RCC 7860 (cell line): ENCODE measurements at regions not wholly inside any gene's neighbourhood (a gene's known extent, or its start where the extent isn't known, plus 50 kb on each side); places are given as distances from the start of the nearest gene placed in this dataset.

Source experiments
- DNase-seq: peaks from one replicate; pipeline ENCODE4 v3.0.0-alpha.2; 2015; ENCODE audit warnings: low spot score
- FAIRE-seq: peaks from 2 replicates; lab custom pipeline; 2012; peaks lifted over from hg19 to GRCh38; lab: Jason Lieb, UNC

DNA sequence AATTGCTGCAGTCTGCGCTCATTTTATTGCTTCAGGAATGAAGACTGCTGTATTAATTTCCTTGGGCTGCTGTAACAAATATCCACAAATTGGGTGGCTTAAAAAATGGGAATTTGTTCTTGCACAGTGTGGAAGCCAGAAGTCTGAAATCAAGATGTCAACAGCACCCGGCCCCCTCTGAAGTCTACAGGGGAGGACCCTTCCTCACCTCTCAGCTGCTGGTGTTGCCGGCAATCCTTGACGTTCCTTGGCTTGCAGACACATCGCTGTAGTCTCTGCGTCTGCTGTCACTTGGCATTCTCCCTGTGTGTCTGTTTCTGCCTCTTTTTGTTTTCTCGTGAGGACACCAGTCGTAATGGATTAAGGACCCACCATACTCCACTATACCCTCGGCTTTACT, 166.2 kb downstream of the PTPN20 start:
- DNase-seq: no peak
- no peak for FAIRE-seq

DNA sequence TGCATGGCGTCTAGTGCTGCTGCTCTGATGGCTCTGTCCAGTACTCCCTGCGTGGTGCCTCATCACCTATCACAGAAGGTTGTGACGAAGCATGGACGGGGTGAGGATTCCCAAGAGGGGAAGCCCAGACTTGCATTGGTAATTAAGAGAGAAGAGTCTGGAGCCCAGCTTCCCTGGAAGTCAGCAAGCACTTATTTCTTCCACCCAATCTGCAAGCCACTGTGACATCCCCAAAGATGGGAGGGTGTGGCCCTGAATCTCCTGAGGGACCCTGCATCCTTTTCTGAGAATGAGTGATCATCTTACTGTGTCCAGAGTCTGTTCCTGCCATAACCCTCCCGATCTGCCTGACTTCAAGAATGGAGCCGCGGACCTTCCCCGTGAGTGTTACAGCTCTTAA, 166.7 kb downstream of the PTPN20 start:
- DNase-seq: no peak
- no peak for FAIRE-seq

DNA sequence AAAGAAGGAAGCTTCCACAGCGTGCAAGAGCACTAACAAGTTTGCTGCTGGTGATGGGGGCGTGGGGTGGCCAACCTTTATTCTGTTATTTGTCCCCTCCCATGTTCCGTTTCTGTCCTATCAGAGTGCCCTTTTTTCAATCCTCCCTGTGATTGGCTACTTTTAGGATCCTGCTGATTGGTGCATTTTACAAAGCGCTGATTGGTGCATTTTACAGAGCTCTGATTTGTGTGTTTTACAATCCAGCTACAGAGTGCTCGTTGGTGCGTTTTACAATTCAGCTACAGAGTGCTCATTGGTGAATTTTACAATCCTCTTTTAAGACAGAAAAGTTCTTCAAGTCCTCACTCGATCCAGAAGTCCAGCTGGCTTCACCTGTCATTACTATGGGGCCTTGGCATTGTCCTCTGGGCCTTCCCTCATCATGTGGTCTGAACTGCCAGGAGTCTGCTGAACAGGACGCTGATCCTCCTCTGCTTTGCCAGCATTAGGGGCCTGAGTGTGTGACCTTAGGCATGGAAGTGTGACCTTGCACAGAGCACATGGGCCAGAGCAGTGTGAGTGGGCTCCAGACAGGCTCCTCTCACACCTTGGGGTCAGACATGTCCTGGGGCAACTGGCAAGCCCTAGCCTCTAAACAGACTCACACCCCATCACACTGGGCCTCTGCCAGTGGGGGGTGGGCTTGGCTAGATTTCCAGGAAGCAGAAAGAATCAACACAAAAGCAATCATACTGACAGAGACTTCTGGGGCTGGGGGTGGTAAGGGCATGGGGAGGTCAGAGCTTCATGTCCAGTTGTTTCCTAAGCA, 167.4 kb downstream of the PTPN20 start:
- FAIRE-seq: no peak

DNA sequence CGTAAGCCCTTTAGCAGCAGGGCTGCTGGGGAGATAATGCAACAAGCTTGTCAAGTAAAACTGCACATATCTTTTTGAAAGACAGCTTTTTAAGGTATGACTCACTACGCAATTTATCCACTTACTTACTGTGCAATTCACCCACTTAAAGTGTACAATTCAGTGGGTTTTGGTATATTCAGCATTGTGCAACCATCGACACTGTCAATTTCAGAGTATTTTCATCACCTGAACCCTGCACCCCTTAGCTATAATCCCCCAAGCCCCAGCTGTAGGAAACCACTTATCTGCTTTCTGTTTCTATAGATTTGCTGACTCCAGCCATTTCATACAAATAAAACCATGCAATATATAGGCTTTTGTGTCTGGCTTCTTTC, 168.0 kb downstream of the PTPN20 start:
- DNase-seq: no peak
- no peak for FAIRE-seq

More for the DNA sequence above, 167.4 kb downstream of the PTPN20 start:
- DNase-seq: no peak

DNA sequence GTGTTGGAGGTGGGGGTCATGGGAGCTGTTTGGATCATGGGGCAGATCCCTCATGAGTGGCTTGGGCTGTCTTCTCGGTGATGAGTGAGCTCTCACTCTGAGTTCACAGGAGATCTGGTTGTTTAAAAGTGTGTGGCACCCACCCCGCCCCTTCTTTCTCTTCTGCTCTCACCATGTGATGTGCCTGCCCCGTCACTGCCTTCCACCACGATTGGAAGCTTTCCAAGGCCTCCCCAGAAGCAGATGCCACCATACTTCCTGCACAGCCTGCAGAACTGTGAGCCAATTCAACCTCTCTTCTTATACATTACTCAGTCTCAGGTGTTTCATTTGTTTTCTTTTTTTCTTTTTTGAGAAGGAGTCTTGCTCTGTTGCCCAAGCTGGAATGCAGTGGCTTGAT, 170.0 kb downstream of the PTPN20 start:
- DNase-seq (no peak), FAIRE-seq (no peak)

DNA sequence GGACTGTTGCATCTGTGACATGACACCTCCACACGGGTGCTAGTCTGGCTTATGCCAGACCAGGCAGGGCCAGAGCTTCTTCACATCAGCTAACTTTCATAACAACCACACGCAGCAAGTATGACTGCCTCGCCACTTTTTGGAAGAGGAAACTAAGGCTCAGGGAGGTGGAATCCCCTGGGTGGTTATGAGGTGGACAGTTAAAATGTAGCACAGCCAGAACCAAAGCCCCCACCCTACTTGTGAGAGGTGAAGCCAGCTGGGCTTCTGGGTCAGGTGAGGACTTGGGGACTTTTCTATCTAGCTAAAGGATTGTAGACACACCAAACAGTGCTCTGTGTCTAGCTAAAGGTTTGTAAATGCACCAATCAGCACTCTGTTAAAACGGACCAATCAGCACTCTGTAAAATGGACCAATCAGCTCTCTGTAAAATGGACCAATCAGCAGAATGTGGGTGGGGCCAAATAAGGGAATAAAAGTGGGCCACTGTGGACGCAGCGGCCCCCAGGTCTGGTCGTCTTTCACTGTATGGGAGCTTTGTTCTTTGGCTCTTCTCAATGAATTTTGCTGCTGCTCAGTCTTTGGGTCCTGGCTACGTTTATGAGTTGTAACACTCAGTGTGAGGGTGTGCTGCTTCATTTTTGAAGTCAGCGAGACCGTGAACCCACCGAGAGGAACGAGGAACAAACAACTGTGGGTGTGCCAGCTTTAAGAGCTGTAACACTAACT, 171.0 kb downstream of the PTPN20 start:
- DNase-seq (no peak), FAIRE-seq (no peak)

- DNase-seq: no peak
- no peak for FAIRE-seq
Observed at GRCh38 chr10:47087667-47088066, 176.4 kb downstream of the PTPN20 start.

- FAIRE-seq (no peak), DNase-seq (no peak)
Observed at GRCh38 chr10:47088656-47089354, 177.6 kb downstream of the PTPN20 start.

- DNase-seq (no peak), FAIRE-seq (no peak)
Observed at GRCh38 chr10:47090042-47090441, 178.8 kb downstream of the PTPN20 start.

DNA sequence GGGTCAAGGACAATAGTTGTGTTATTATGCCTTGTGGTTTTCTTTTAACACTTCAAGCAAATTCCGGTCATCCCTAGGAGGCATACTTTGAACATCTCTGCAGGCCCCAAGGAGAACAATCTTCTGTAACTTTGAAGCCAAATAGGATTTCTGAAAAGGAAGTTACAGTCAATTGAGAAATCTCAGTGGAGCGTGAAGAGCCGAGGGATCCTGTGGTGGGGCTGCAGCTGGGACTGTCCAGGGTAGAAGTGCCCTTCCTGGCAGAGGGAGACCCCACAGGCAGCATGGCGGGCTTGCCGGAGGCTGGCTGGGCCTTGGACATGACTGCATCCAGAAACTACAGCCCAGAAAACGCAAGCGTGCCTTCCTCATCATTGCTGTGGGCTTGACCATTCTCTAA, 179.7 kb downstream of the PTPN20 start:
- FAIRE-seq (no peak), DNase-seq (no peak)

DNA sequence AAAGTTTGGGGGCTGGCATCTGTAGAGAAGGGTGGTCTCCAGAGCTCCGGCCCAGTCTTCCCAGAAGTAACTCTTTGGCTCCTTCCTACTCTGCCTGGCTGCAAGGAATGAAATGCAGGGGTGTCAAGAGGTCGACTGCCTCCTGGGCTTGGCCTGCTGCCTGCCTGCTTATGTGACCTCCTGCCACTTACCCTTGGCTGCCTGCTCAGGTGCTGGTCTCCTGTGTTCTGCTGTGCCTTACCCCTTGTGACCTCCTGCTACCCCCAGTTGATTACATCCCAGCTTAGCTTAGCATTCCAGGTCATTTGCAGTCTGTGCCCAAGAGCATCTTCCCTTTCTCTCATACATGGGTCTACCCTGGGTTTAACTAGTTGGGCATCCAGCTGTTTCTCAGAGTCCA, 180.2 kb downstream of the PTPN20 start:
- FAIRE-seq: no peak
- no peak for DNase-seq

- DNase-seq (no peak), FAIRE-seq (no peak)
Observed at GRCh38 chr10:47092376-47092775, 181.1 kb downstream of the PTPN20 start.

GRCh38 chr10:47092831-47093230, 181.6 kb downstream of the PTPN20 start:
- FAIRE-seq (no peak), DNase-seq (no peak)

- FAIRE-seq (no peak), DNase-seq (no peak)
Observed at GRCh38 chr10:47094126-47094525, 182.9 kb downstream of the PTPN20 start.

DNA sequence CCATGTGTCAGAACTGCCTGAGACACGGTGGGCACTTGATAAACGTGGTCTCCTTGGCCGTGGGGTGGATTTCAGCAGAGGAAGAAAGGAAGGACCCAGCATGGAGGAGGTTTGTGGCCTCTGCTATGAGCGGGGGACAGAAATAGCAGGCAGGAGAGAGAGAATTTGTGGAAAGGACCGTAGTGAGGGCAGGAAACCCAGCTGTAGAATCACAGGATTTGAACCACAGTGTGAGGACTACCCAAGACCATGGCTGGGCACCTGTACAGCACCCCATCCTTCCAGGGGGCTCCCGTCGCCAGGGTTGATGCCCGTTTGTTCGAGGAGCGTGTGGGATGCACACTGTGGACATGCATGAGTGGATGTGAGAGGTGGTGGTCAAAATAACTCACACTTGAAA, 183.4 kb downstream of the PTPN20 start:
- no peak for DNase-seq
- no peak for FAIRE-seq

DNA sequence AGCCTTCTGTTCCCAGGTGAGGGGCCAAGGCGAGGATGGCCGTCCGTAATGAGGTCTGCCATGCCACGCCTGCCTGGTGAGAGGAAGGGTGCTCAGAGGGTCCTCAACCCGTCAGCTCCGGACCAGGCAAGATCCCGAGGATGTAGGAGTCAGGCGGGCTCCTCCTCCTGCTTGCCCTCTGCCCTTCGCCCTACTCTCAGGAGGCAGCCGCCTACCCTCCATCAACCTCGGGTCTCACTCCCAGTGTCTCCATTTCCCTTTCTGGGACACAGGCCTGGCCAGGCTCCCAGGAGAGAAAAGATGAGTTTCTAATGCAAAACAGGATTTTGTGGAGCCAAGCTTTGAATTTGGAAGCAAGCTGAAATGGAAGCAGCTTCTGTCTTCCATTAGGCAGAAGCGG, 184.0 kb downstream of the PTPN20 start:
- DNase-seq (no peak), FAIRE-seq (no peak)

DNA sequence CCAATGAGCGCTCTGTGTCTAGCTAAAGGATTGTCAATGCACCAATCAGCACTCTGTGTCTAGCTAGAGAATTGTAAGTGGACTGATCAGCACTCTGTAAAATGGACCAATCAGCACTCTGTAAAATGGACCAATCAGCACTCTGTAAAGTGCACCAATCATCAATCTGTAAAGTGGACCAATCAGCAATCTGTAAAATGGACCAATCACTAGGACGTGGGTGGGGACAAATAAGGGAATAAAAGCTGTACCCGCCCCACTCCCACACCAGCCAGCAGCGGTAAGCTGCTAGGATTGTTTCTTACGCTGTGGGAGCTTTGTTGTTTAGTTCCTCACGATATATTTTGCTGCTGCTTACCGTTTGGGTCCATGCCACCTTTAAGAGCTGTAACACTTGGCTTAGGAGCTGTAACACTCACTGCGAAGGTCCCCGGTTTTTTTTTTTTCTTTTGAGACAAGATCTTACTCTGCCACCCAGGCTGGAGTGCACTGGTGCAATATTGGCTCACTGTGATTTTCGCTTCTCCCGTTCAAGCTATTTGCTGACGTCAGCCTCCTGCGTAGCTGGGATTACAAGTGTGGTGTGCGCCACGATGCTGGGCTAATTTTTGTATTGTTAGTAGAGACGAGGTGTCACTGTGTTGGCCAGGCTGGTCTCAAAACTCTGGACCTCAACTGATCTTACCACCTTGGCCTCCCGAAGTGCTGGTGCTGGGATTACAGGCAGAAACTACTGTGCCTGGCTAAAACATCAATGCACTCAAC, 184.8 kb downstream of the PTPN20 start:
- no peak for DNase-seq
- FAIRE-seq: no peak

GRCh38 chr10:47098238-47098637, 187.0 kb downstream of the PTPN20 start:
- DNase-seq (no peak), FAIRE-seq (no peak)

DNA sequence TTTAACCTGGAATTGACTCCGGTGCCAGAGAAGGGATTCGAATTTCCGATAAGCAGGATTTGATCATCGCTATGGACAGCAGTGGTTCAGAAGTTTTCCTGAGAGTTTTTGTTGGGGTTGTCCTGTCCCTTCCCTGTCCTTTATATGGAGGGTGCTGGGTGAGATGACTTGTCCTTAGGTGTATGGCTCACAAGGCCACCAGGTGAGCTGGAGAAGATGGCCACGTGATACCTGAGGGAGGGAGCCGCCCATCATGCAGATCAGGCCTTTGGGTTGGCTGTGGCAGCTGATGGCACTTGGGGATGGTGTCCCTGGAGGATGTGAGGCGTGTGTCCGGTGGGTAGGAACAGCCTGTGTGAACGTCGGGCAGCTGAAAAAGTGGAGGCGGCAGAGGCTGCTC, 187.7 kb downstream of the PTPN20 start:
- no peak for FAIRE-seq

GRCh38 chr10:47099474-47099873, 188.2 kb downstream of the PTPN20 start:
- no peak for FAIRE-seq
- DNase-seq: no peak

More for the DNA sequence above, 187.7 kb downstream of the PTPN20 start:
- DNase-seq: no peak

DNA sequence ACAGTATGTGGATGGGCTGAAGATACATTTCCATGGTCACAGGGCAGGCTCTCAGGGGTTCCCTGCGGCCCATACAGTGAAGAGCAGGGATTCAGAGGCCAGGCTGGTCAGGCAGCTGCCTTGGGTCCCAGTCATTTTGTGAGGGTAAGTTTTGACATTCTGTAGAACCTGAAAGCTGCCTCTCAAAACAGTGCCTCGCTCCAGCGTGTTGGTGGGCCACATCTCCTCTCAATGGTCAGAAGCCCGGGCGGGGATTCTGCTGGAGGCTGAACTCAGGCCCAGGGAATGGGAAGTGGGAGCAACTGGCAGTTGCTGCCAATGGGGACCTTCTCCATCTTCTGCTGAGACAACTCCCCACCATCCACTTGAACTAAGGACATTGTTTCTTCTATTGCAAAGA, 190.0 kb downstream of the PTPN20 start:
- FAIRE-seq (no peak), DNase-seq (no peak)
